Neural cell (in vitro differentiated cells): ENCODE measurements at regions not wholly inside any gene's neighbourhood (a gene's known extent, or its start where the extent isn't known, plus 50 kb on each side); places are given as distances from the start of the nearest gene placed in this dataset.

Source experiments
- H2AFZ ChIP-seq: fragments of 200-600, 300-800 bp; sonication (generic), shearing (Covaris generic); 2 replicates; pipeline ENCODE4 v1.6.0; 2014; ENCODE audit warnings: low read depth, mild to moderate bottlenecking, antibody characterized with exemption, low read length, moderate library complexity
- H3F3A ChIP-seq: fragments of 200-600 bp; shearing (Covaris generic); 2 replicates; pipeline ENCODE4 v1.6.1; 2016; ENCODE audit warnings: mild to moderate bottlenecking, moderate library complexity, mixed read lengths, antibody characterized with exemption, low read length; ENCODE audit not compliant: insufficient read depth, poor library complexity, severe bottlenecking
- H3K27ac ChIP-seq: fragments of 200-600, 300-800 bp; sonication (generic), shearing (Covaris generic); 2 replicates; pipeline ENCODE4 v1.5.1; 2014; ENCODE audit warnings: mild to moderate bottlenecking, low read length, moderate library complexity
- H3K27me3 ChIP-seq: fragments of 300-800, 200-600 bp; sonication (generic), shearing (Covaris generic); 2 replicates; pipeline ENCODE4 v1.6.0; 2014; ENCODE audit warnings: mild to moderate bottlenecking, low read depth, low read length, moderate library complexity; ENCODE audit not compliant: insufficient read depth
- H3K36me3 ChIP-seq: fragments of 300-800, 200-600 bp; sonication (generic), shearing (Covaris generic); 2 replicates; pipeline ENCODE4 v1.5.1; 2014; ENCODE audit warnings: mild to moderate bottlenecking, antibody characterized with exemption, low read length, moderate library complexity; ENCODE audit not compliant: insufficient read depth
- H3K4me2 ChIP-seq: fragments of 300-800, 200-600 bp; sonication (generic), shearing (Covaris generic); 2 replicates; pipeline ENCODE4 v1.6.0; 2014; ENCODE audit warnings: mild to moderate bottlenecking, low read length
- H3K4me3 ChIP-seq: fragments of 300-800, 200-600 bp; sonication (generic), shearing (Covaris generic); 2 replicates; pipeline ENCODE4 v1.5.1; 2014; ENCODE audit warnings: mild to moderate bottlenecking, low read length, moderate library complexity
- H3K79me2 ChIP-seq: fragments of 200-600 bp; shearing (Covaris generic); replicated peaks from 2 replicates; pipeline ENCODE4 v1.6.0; 2014; ENCODE audit warnings: mild to moderate bottlenecking, low read length, moderate library complexity; ENCODE audit not compliant: insufficient read depth
- H3K9ac ChIP-seq: fragments of 300-800, 200-600 bp; sonication (generic), shearing (Covaris generic); 2 replicates; pipeline ENCODE4 v1.6.1; 2016; ENCODE audit warnings: mild to moderate bottlenecking, low read length, mixed read lengths
- H3K9me2 ChIP-seq: fragments of 200-600 bp; shearing (Covaris generic); 2 replicates; pipeline ENCODE4 v1.6.1; 2016; ENCODE audit warnings: mild to moderate bottlenecking, low read length, mixed read lengths; ENCODE audit not compliant: insufficient read depth
- H3K9me3 ChIP-seq: fragments of 200-600, 300-800 bp; sonication (generic), shearing (Covaris generic); 2 replicates; pipeline ENCODE4 v1.6.1; 2016; ENCODE audit warnings: mild to moderate bottlenecking, mixed run types, low read length, moderate library complexity, mixed read lengths
- H4K20me1 ChIP-seq: fragments of 200-600 bp; shearing (Covaris generic); 2 replicates; pipeline ENCODE4 v1.6.1; 2016; ENCODE audit warnings: mild to moderate bottlenecking, mixed run types; ENCODE audit not compliant: insufficient read depth
- EP300 ChIP-seq: fragments of 450-650 bp; conservative IDR thresholded peaks from 2 replicates; pipeline ENCODE4 v1.6.1; 2014; ENCODE audit warnings: antibody characterized with exemption, mild to moderate bottlenecking, moderate library complexity; ENCODE audit not compliant: poor library complexity, severe bottlenecking
- EZH2 ChIP-seq: fragments of 200-600, 300-800 bp; shearing (Covaris generic), sonication (generic); IDR thresholded peaks from 2 replicates; pipeline ENCODE4 v1.6.1; 2014; ENCODE audit warnings: antibody characterized with exemption, low read length, borderline replicate concordance, mild to moderate bottlenecking; ENCODE audit not compliant: insufficient read depth, poor library complexity, severe bottlenecking
- MXI1 ChIP-seq: fragments of 450-650 bp; conservative IDR thresholded peaks from 2 replicates; pipeline ENCODE4 v1.6.1; 2014; ENCODE audit warnings: antibody characterized with exemption, mild to moderate bottlenecking; ENCODE audit not compliant: poor library complexity, severe bottlenecking
- POLR2AphosphoS5 ChIP-seq: IDR thresholded peaks from 2 replicates; pipeline ENCODE4 v1.6.1; 2012
- RAD21 ChIP-seq: fragments of 450-650 bp; conservative IDR thresholded peaks from 2 replicates; pipeline ENCODE4 v1.6.1; 2014; ENCODE audit warnings: antibody characterized with exemption, mild to moderate bottlenecking, moderate library complexity
- SMC3 ChIP-seq: fragments of 450-650 bp; conservative IDR thresholded peaks from 2 replicates; pipeline ENCODE4 v1.6.1; 2014; ENCODE audit warnings: antibody characterized with exemption, mild to moderate bottlenecking, moderate library complexity; ENCODE audit not compliant: poor library complexity
- TAF1 ChIP-seq: IDR thresholded peaks from 2 replicates; pipeline ENCODE4 v1.6.1; 2012; ENCODE audit warnings: low read depth
- TF ChIP-seq, protein P1 (sequence below): IDR thresholded peaks from 2 replicates; pipeline ENCODE4 v1.6.1; 2012; ENCODE audit warnings: borderline replicate concordance
- TF ChIP-seq, protein P2 (sequence below): fragments of 450-650 bp; IDR thresholded peaks from 2 replicates; pipeline ENCODE4 v1.5.1; 2014; ENCODE audit warnings: antibody characterized with exemption, mild to moderate bottlenecking, moderate library complexity; ENCODE audit not compliant: poor library complexity, severe bottlenecking

- Histone ChIP-seq H3K4me3 (no peak overlapping the region), H3K27ac (no peak overlapping the region), H3K9ac (no peak overlapping the region), H4K20me1 (no peaks in the 10 kb centered on the region), H3K27me3 (no peaks in the 10 kb centered on the region), H3K79me2 (no peaks in the 10 kb centered on the region), H3K9me2 (no peaks in the 10 kb centered on the region), H2AFZ (no peak overlapping the region), H3K9me3 (no peaks in the 10 kb centered on the region), H3K4me2 (no peak overlapping the region), H3F3A (no peaks in the 10 kb centered on the region), H3K36me3 (no peaks in the 10 kb centered on the region)
- TF ChIP-seq POLR2AphosphoS5: no peak
- TF ChIP-seq MXI1: no peak
- TF ChIP-seq TAF1: no peak
Measured at GRCh38 chr2:147467441-147467840, 377.4 kb upstream of the ACVR2A start.

DNA sequence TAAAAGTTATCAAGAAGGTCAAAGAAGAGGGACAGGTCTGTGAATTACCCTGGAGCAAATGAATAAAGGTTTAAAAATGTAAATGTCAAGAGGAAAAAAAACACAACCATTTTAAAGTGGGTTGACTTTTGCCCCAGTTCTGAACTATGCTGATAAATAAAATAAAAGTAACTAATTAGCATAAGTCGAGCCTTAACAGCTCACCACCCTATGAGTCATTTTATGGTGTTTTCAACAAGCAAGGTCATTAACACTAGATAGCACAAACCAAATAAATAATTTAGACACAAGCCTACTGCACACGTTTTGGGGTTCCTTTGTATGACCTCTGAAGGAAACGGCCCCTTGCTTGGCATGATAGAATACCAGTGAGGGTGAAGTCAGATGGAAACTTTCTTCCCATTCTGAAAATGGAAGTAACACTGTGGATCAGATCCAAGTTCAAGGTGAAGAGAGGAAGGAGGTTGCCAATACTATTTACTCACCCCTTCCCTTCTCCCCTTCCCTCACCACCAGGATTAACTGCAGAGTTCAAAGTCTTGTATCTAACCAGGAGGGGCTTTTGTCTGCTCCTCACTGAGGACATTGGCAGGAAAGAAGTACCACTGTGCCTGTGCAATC is 380.0 kb upstream of the ACVR2A start:
- Histone ChIP-seq H3K27ac (no peak overlapping the region), H2AFZ (no peak overlapping the region), H3K27me3 (no peaks in the 10 kb centered on the region), H3K4me2 (no peak overlapping the region), H3F3A (no peaks in the 10 kb centered on the region), H4K20me1 (no peaks in the 10 kb centered on the region), H3K9me3 (no peaks in the 10 kb centered on the region), H3K9ac (no peak overlapping the region), H3K9me2 (no peaks in the 10 kb centered on the region), H3K79me2 (no peaks in the 10 kb centered on the region), H3K36me3 (no peaks in the 10 kb centered on the region), H3K4me3 (no peak overlapping the region)
- TF ChIP-seq SMC3: no peak
- no peak for TF ChIP-seq TAF1
- no peak for TF ChIP-seq EZH2
- TF ChIP-seq, protein P1, sequence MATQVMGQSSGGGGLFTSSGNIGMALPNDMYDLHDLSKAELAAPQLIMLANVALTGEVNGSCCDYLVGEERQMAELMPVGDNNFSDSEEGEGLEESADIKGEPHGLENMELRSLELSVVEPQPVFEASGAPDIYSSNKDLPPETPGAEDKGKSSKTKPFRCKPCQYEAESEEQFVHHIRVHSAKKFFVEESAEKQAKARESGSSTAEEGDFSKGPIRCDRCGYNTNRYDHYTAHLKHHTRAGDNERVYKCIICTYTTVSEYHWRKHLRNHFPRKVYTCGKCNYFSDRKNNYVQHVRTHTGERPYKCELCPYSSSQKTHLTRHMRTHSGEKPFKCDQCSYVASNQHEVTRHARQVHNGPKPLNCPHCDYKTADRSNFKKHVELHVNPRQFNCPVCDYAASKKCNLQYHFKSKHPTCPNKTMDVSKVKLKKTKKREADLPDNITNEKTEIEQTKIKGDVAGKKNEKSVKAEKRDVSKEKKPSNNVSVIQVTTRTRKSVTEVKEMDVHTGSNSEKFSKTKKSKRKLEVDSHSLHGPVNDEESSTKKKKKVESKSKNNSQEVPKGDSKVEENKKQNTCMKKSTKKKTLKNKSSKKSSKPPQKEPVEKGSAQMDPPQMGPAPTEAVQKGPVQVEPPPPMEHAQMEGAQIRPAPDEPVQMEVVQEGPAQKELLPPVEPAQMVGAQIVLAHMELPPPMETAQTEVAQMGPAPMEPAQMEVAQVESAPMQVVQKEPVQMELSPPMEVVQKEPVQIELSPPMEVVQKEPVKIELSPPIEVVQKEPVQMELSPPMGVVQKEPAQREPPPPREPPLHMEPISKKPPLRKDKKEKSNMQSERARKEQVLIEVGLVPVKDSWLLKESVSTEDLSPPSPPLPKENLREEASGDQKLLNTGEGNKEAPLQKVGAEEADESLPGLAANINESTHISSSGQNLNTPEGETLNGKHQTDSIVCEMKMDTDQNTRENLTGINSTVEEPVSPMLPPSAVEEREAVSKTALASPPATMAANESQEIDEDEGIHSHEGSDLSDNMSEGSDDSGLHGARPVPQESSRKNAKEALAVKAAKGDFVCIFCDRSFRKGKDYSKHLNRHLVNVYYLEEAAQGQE: no peak
- no peak for TF ChIP-seq MXI1
- no peak for TF ChIP-seq POLR2AphosphoS5
- TF ChIP-seq, protein P2, sequence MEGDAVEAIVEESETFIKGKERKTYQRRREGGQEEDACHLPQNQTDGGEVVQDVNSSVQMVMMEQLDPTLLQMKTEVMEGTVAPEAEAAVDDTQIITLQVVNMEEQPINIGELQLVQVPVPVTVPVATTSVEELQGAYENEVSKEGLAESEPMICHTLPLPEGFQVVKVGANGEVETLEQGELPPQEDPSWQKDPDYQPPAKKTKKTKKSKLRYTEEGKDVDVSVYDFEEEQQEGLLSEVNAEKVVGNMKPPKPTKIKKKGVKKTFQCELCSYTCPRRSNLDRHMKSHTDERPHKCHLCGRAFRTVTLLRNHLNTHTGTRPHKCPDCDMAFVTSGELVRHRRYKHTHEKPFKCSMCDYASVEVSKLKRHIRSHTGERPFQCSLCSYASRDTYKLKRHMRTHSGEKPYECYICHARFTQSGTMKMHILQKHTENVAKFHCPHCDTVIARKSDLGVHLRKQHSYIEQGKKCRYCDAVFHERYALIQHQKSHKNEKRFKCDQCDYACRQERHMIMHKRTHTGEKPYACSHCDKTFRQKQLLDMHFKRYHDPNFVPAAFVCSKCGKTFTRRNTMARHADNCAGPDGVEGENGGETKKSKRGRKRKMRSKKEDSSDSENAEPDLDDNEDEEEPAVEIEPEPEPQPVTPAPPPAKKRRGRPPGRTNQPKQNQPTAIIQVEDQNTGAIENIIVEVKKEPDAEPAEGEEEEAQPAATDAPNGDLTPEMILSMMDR: no peak
- TF ChIP-seq RAD21: no peak
- no peak for TF ChIP-seq EP300
